Epithelial cell of proximal tubule (primary cell): ENCODE measurements at regions not wholly inside any gene's neighbourhood (a gene's known extent, or its start where the extent isn't known, plus 50 kb on each side); places are given as distances from the start of the nearest gene placed in this dataset.

Experiments used
- DNase-seq: peaks from one replicate; pipeline ENCODE4 v3.0.0-alpha.2; 2011; ENCODE audit warnings: low read depth
- H3K4me3 ChIP-seq: 2 replicates; pipeline ENCODE4 v1.5.1; 2011; ENCODE audit warnings: low read depth, mild to moderate bottlenecking, low read length
- TF ChIP-seq, protein P1 (sequence below): conservative IDR thresholded peaks from 2 replicates; pipeline ENCODE4 v1.5.1; 2012; ENCODE audit warnings: low read depth, mild to moderate bottlenecking, low read length

DNA sequence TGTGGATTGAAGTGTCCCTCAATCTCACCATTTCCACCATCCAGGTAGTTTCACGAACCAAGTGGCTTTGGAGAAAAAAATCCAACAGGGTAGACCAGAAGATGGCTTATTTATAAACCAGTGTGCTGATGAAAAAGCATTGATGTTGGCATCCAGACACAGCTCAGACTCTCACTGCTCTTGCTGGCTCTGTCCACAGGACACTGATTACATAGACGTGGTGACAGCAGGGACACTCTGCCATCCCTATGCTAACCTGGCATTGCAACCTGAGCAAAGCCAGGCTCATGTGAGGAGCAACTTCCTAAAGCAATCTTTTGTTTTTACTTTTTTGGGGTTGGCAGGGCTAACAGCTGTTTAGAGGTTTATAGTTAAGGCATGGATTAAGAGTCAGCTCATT is 130.6 kb upstream of the SVIL start:
- H3K4me3 ChIP-seq: no peak overlapping the region
- no peak for DNase-seq
- TF ChIP-seq, protein P1, sequence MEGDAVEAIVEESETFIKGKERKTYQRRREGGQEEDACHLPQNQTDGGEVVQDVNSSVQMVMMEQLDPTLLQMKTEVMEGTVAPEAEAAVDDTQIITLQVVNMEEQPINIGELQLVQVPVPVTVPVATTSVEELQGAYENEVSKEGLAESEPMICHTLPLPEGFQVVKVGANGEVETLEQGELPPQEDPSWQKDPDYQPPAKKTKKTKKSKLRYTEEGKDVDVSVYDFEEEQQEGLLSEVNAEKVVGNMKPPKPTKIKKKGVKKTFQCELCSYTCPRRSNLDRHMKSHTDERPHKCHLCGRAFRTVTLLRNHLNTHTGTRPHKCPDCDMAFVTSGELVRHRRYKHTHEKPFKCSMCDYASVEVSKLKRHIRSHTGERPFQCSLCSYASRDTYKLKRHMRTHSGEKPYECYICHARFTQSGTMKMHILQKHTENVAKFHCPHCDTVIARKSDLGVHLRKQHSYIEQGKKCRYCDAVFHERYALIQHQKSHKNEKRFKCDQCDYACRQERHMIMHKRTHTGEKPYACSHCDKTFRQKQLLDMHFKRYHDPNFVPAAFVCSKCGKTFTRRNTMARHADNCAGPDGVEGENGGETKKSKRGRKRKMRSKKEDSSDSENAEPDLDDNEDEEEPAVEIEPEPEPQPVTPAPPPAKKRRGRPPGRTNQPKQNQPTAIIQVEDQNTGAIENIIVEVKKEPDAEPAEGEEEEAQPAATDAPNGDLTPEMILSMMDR: no peak

DNA sequence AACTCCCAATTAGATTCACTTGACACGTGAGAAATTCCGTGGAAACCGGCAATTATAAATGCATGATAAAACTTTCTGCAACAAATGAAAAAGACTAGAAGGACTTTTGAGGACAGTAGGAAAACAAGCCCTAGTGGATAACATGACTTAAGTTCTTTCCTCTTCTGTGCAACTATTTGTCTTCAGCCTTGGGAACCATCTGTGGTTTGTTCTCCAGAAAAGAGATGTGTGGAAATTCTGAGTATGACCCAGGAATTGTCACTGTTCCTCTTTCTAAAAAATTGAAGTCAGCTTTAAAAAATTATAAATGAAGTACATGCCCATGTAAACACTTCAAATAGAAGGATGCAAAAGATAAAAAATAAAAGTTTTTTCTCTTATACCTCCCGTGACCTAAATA is 128.6 kb upstream of the SVIL start:
- no peak for DNase-seq
- TF ChIP-seq, protein P1: no peak
- H3K4me3 ChIP-seq: no peak overlapping the region

DNA sequence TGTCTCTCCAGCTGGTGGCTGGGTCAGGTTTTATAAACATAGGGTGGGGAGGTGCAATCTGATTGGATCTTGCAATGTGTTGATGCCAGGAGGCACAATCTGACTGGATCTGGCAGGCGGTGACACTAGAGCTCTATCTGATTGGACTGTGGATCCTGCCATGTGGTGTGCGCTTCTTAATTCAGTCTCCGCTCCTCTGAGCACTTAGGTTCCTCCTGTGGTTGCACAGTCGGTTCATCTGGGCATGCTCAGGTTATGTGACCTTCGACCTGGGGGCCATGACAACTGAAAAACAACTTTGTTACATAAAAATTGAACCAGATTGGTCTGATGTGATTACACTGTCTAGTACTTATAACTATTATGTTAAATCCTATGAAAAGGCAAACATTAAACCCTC is 127.1 kb upstream of the SVIL start:
- TF ChIP-seq, protein P1: no peak
- no peak for DNase-seq
- no peak overlapping the region for H3K4me3 ChIP-seq

DNA sequence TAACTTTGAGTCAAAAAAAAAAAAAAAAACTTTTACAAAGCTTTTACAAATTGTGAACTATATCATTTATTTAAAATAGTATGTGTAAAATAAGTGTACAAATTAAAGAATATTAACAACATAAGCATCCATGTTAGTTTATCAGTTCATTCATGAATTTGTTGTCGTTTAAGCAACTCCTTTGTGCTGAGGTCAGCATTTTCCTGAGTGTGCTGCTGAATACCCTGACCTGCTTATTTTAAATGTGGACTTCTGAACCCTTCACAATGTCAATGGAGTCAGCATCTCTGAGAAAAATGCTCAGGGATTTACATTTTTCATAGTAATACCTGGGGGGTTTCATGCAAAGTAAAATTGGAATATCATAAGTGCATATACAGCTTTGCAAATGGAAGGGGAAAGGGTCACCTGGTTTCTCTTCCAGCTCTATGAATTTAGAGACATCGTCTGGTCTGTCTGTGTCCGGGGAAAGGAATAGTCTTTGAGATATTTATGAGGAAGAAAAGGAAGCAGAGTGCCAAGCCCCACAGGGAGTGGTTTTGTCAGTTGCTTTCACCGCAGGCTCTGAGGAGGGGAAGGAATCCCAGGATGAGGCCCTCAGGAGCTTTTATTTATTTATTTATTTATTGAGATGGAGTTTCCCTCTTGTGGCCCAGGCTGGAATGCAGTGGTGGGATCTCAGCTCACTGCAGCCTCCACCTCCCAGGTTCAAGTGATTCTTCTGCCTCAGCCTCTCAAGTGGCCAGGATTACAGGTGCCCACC is 125.5 kb upstream of the SVIL start:
- TF ChIP-seq, protein P1: no peak
- DNase-seq: no peak
- no peak overlapping the region for H3K4me3 ChIP-seq

DNA sequence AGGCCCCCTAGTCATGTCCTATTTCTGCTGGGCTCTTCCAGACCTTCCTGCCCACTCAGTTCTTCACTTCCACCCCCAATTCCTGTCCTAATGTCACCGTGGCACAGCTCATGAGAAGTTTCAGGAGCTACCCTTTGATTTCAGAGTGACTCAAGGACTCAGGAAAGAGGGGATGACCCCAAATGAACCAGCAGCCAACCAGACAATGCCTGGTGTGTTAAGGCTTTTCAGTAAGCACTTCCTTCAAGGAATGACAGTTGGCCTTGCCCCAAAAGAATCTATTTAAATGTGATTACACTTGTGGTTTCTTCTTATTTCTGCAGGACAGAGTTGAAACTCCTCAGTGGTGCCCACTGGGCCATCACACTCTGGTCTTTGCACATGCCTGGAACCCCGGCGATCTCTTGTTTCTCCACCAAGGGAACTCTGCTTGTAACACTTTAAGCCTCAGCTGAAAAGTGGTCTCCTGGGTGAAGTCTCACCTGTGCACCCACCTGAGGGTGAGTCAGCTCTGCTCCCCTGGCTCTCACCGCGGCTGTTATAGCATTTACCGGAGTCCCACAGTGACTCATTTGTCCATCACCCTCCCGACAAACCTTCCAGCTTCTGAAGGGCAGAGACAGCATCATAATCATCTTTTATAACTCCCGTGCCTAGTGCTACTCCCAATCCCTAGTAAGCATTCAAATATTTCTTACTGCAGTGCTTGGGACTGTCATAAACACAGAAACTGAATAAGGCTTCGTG is 123.0 kb upstream of the SVIL start:
- peak; percentile 72 for DNase-seq
- TF ChIP-seq, protein P1: no peak
- peak overlapping the region; percentile 29 for H3K4me3 ChIP-seq

DNA sequence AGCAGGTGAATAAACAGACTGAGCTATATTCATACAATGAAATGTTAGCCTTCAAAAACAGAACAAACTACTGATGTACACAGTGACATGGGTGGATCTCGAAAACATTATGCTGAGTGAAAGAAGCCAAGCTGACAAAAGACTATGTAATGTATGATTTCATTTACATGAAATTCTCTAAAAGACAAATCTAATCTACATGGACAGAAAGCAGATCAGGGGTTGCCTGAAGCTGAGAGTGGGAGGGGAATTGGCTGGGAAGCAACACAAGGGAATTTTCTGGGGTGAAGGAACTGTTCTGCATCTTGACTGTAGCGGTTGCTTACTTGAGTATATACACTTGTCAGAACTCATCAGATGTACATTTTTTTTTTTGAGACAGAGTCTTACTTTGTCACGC is 121.7 kb upstream of the SVIL start:
- TF ChIP-seq, protein P1: no peak
- no peak overlapping the region for H3K4me3 ChIP-seq
- DNase-seq: no peak
